Ascending aorta (tissue), 2 donors: ENCODE measurements at regions not wholly inside any gene's neighbourhood (a gene's known extent, or its start where the extent isn't known, plus 50 kb on each side); places are given as distances from the start of the nearest gene placed in this dataset.

Experiments used
- DNase-seq, 2 donors: peaks; one replicate each; pipeline ENCODE4 v3.0.0-alpha.2; 2019; ENCODE audit warnings: low spot score in 2 of 2
- H3K27ac ChIP-seq, 2 donors: fragments of 200-600 bp; sonication (generic); one replicate each; pipeline ENCODE4 v1.5.1; 2016 to 2017; ENCODE audit warnings: mild to moderate bottlenecking in 1 of 2
- H3K27me3 ChIP-seq: fragments of 200-600 bp; sonication (generic); one replicate; pipeline ENCODE4 v1.5.1; 2017
- H3K36me3 ChIP-seq, 2 donors: fragments of 200-600 bp; sonication (generic); one replicate each; pipeline ENCODE4 v1.5.1; 2016
- H3K4me1 ChIP-seq, 2 donors: fragments of 200-600 bp; sonication (generic); one replicate each; pipeline ENCODE4 v1.5.1; 2016 to 2017; ENCODE audit warnings: mild to moderate bottlenecking in 1 of 2
- H3K4me3 ChIP-seq, 2 donors: fragments of 200-600 bp; sonication (generic); one replicate each; pipeline ENCODE4 v1.5.1; 2016 to 2017; ENCODE audit warnings: mild to moderate bottlenecking in 1 of 2
- H3K9me3 ChIP-seq, 2 donors: fragments of 200-600 bp; sonication (generic); one replicate each; pipeline ENCODE4 v1.5.1; 2016
- intact Hi-C: fragments of 100-400 bp; cut with DNase I; formaldehyde crosslinking; loops from one replicate; pipeline ENCODE4 v1.15.1; 2023
- TF ChIP-seq, protein P1 (sequence below), 3 experiments: fragments of 200-600 bp in 2 of 3; fragments of 450-650 bp in 1 of 3; sonication (generic) in 2 of 3; IDR thresholded peaks; one replicate each; pipeline ENCODE4 v1.5.1; 2016 to 2019; ENCODE audit warnings: antibody characterized with exemption in 3 of 3, mild to moderate bottlenecking in 1 of 3, moderate library complexity in 1 of 3

GRCh38 chr6:40718401-40718800 lies 131.2 kb upstream of the LRFN2 start:
- Histone ChIP-seq H3K36me3 (no peaks in the 10 kb centered on the region), H3K4me1 (peaks cover 0 to 12% of the 10 kb centered on the region in 2 donors), H3K27me3 (no peaks in the 10 kb centered on the region), H3K4me3 (no peak overlapping the region), H3K9me3 (no peaks in the 10 kb centered on the region), H3K27ac (peak overlapping the region in 1 of 2 donors; percentile 65)
- intact Hi-C loops: no loop called here
- DNase-seq: no peak
- TF ChIP-seq, protein P1, sequence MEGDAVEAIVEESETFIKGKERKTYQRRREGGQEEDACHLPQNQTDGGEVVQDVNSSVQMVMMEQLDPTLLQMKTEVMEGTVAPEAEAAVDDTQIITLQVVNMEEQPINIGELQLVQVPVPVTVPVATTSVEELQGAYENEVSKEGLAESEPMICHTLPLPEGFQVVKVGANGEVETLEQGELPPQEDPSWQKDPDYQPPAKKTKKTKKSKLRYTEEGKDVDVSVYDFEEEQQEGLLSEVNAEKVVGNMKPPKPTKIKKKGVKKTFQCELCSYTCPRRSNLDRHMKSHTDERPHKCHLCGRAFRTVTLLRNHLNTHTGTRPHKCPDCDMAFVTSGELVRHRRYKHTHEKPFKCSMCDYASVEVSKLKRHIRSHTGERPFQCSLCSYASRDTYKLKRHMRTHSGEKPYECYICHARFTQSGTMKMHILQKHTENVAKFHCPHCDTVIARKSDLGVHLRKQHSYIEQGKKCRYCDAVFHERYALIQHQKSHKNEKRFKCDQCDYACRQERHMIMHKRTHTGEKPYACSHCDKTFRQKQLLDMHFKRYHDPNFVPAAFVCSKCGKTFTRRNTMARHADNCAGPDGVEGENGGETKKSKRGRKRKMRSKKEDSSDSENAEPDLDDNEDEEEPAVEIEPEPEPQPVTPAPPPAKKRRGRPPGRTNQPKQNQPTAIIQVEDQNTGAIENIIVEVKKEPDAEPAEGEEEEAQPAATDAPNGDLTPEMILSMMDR (IDR thresholded peaks at IDR 0.05): no peak

DNA sequence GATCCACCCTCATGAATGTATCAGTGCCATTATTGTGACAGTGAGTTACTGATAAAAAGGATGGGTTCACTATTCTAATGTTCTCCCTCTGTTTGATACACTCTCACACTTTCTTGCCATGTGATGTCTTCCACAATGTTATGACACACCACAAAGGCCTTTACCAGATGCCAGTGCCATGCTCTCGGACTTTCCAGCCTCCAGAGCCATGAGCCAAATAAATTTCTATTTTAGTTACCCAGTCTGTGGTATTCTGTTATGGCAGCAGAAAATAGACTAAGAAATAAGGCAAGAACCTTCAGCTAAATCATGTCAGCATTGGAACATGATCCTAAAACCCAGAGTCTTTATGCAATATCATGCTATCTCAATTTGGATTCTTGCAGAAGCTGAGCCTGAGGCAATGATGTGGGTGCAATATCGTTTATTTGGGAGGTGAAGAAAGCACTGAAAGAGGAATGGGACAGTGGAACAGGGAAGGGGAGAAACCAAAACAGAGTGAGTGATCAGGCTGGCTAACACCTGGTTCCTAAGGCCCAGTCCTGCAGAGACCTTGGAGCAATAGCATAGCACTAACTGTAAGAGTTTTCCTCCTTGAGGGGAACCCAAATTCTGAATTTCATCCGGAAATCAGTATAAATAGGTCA lies 130.4 kb upstream of the LRFN2 start:
- TF ChIP-seq, protein P1 (IDR thresholded peaks at IDR 0.05): no peak
- H3K4me3 ChIP-seq: no peak overlapping the region
- H3K27me3 ChIP-seq: no peaks in the 10 kb centered on the region
- DNase-seq: no peak
- intact Hi-C loops: no loop called here
- H3K36me3 ChIP-seq: no peaks in the 10 kb centered on the region
- peak overlapping the region; percentile 1 to 11 for H3K27ac ChIP-seq
- peaks cover 0 to 12% of the 10 kb centered on the region in 2 donors for H3K4me1 ChIP-seq
- no peaks in the 10 kb centered on the region for H3K9me3 ChIP-seq

GRCh38 chr6:40715570-40716403 lies 128.6 kb upstream of the LRFN2 start:
- no peak for DNase-seq
- intact Hi-C loops: no loop called here
- TF ChIP-seq, protein P1 (IDR thresholded peaks at IDR 0.05): no peak
- Histone ChIP-seq H3K9me3 (no peaks in the 10 kb centered on the region), H3K36me3 (no peaks in the 10 kb centered on the region), H3K27ac (no peak overlapping the region), H3K27me3 (no peaks in the 10 kb centered on the region), H3K4me1 (peaks cover 0 to 12% of the 10 kb centered on the region in 2 donors), H3K4me3 (no peak overlapping the region)

- no peaks in the 10 kb centered on the region for H3K36me3 ChIP-seq
- peaks cover 0 to 7% of the 10 kb centered on the region in 2 donors for H3K4me1 ChIP-seq
- H3K4me3 ChIP-seq: no peak overlapping the region
- H3K27me3 ChIP-seq: no peaks in the 10 kb centered on the region
- intact Hi-C loops: no loop called here
- no peak for DNase-seq
- H3K27ac ChIP-seq: no peak overlapping the region
- no peaks in the 10 kb centered on the region for H3K9me3 ChIP-seq
- TF ChIP-seq, protein P1 (IDR thresholded peaks at IDR 0.05): no peak
These were observed 127.7 kb upstream of the LRFN2 start for GRCh38 chr6:40714576-40715564.

GRCh38 chr6:40714143-40714542 lies 127.0 kb upstream of the LRFN2 start:
- H3K27me3 ChIP-seq: no peaks in the 10 kb centered on the region
- intact Hi-C loops: no loop called here
- H3K4me3 ChIP-seq: no peak overlapping the region
- no peak overlapping the region for H3K27ac ChIP-seq
- DNase-seq: no peak
- H3K36me3 ChIP-seq: no peaks in the 10 kb centered on the region
- H3K4me1 ChIP-seq: peaks cover 0 to 2% of the 10 kb centered on the region in 2 donors
- H3K9me3 ChIP-seq: no peaks in the 10 kb centered on the region
- TF ChIP-seq, protein P1 (IDR thresholded peaks at IDR 0.05): no peak
